ENCODE measurements at regions not wholly inside any gene's neighbourhood (a gene's known extent, or its start where the extent isn't known, plus 50 kb on each side); places are given as distances from the start of the nearest gene placed in this dataset.

- Histone ChIP-seq H3K4me3 (ENCODE audit: extremely low read depth, insufficient read depth, low read length, poor library complexity, severe bottlenecking) (no peak overlapping the region), H3K9me3 (ENCODE audit: control insufficient read depth, low read length) (no peaks in the 10 kb centered on the region), H3K27ac (ENCODE audit: low read depth, low read length, severe bottlenecking) (no peak overlapping the region), H3K4me1 (ENCODE audit: control insufficient read depth, insufficient read depth, low read length, poor library complexity, severe bottlenecking) (no peaks in the 10 kb centered on the region), H3K36me3 (ENCODE audit: control insufficient read depth, insufficient read depth, low read length) (no peaks in the 10 kb centered on the region)
- WGBS, 2 experiments (ENCODE audit: insufficient coverage in 2 of 2) = no CpG with 5 or more reads among the region's 1 CpG
These were observed 617.0 kb upstream of the CDH2 start for GRCh38 chr18:28793901-28794300.

GRCh38 chr18:28792404-28793086 is 615.6 kb upstream of the CDH2 start:
- H3K4me3 ChIP-seq (ENCODE audit: extremely low read depth, insufficient read depth, low read length, poor library complexity, severe bottlenecking) = no peak overlapping the region
- H3K9me3 ChIP-seq (ENCODE audit: control insufficient read depth, low read length) = no peaks in the 10 kb centered on the region
- H3K27ac ChIP-seq (ENCODE audit: low read depth, low read length, severe bottlenecking) = no peak overlapping the region
- H3K4me1 ChIP-seq (ENCODE audit: control insufficient read depth, insufficient read depth, low read length, poor library complexity, severe bottlenecking) = no peaks in the 10 kb centered on the region
- H3K36me3 ChIP-seq (ENCODE audit: control insufficient read depth, insufficient read depth, low read length) = no peaks in the 10 kb centered on the region
- 90% methylated on average over 2 of the region's 4 CpGs; no CpG with 5 or more reads in 1 of the 2 experiments for WGBS, 2 experiments (ENCODE audit: insufficient coverage in 2 of 2)

GRCh38 chr18:28791101-28791500 is 614.2 kb upstream of the CDH2 start:
- Histone ChIP-seq H3K36me3 (ENCODE audit: control insufficient read depth, insufficient read depth, low read length) (no peaks in the 10 kb centered on the region), H3K27ac (ENCODE audit: low read depth, low read length, severe bottlenecking) (no peak overlapping the region), H3K4me3 (ENCODE audit: extremely low read depth, insufficient read depth, low read length, poor library complexity, severe bottlenecking) (no peak overlapping the region), H3K4me1 (ENCODE audit: control insufficient read depth, insufficient read depth, low read length, poor library complexity, severe bottlenecking) (no peaks in the 10 kb centered on the region), H3K9me3 (ENCODE audit: control insufficient read depth, low read length) (no peaks in the 10 kb centered on the region)
- WGBS, 2 experiments (ENCODE audit: insufficient coverage in 2 of 2) = 70 to 100% methylated on average over 1 to 2 of the region's 2 CpGs

- H3K27ac ChIP-seq (ENCODE audit: low read depth, low read length, severe bottlenecking) = no peak overlapping the region
- no peaks in the 10 kb centered on the region for H3K4me1 ChIP-seq (ENCODE audit: control insufficient read depth, insufficient read depth, low read length, poor library complexity, severe bottlenecking)
- H3K36me3 ChIP-seq (ENCODE audit: control insufficient read depth, insufficient read depth, low read length) = no peaks in the 10 kb centered on the region
- H3K4me3 ChIP-seq (ENCODE audit: extremely low read depth, insufficient read depth, low read length, poor library complexity, severe bottlenecking) = no peak overlapping the region
- no peaks in the 10 kb centered on the region for H3K9me3 ChIP-seq (ENCODE audit: control insufficient read depth, low read length)
- 79 to 84% methylated on average over 2 to 3 of the region's 5 CpGs for WGBS, 2 experiments (ENCODE audit: insufficient coverage in 2 of 2)
These were observed 612.6 kb upstream of the CDH2 start for GRCh38 chr18:28789502-28789901.

- Histone ChIP-seq H3K9me3 (ENCODE audit: control insufficient read depth, low read length) (no peaks in the 10 kb centered on the region), H3K36me3 (ENCODE audit: control insufficient read depth, insufficient read depth, low read length) (no peaks in the 10 kb centered on the region), H3K27ac (ENCODE audit: low read depth, low read length, severe bottlenecking) (no peak overlapping the region), H3K4me1 (ENCODE audit: control insufficient read depth, insufficient read depth, low read length, poor library complexity, severe bottlenecking) (no peaks in the 10 kb centered on the region), H3K4me3 (ENCODE audit: extremely low read depth, insufficient read depth, low read length, poor library complexity, severe bottlenecking) (no peak overlapping the region)
- 100% methylated on average over 1 of the region's 3 CpGs; no CpG with 5 or more reads in 1 of the 2 experiments for WGBS, 2 experiments (ENCODE audit: insufficient coverage in 2 of 2)
These were observed 610.0 kb upstream of the CDH2 start for GRCh38 chr18:28786926-28787325.

- Histone ChIP-seq H3K36me3 (ENCODE audit: control insufficient read depth, insufficient read depth, low read length) (no peaks in the 10 kb centered on the region), H3K27ac (ENCODE audit: low read depth, low read length, severe bottlenecking) (peak overlapping the region; percentile 43), H3K9me3 (ENCODE audit: control insufficient read depth, low read length) (no peaks in the 10 kb centered on the region), H3K4me1 (ENCODE audit: control insufficient read depth, insufficient read depth, low read length, poor library complexity, severe bottlenecking) (no peaks in the 10 kb centered on the region), H3K4me3 (ENCODE audit: extremely low read depth, insufficient read depth, low read length, poor library complexity, severe bottlenecking) (no peak overlapping the region)
- WGBS, 2 experiments (ENCODE audit: insufficient coverage in 2 of 2) = 94% methylated on average over 2 of the region's 4 CpGs; no CpG with 5 or more reads in 1 of the 2 experiments
These were observed 604.9 kb upstream of the CDH2 start for GRCh38 chr18:28781616-28782362.

GRCh38 chr18:28778706-28779105 is 601.8 kb upstream of the CDH2 start:
- Histone ChIP-seq H3K27ac (ENCODE audit: low read depth, low read length, severe bottlenecking) (no peak overlapping the region), H3K36me3 (ENCODE audit: control insufficient read depth, insufficient read depth, low read length) (no peaks in the 10 kb centered on the region), H3K4me1 (ENCODE audit: control insufficient read depth, insufficient read depth, low read length, poor library complexity, severe bottlenecking) (no peaks in the 10 kb centered on the region), H3K9me3 (ENCODE audit: control insufficient read depth, low read length) (no peaks in the 10 kb centered on the region), H3K4me3 (ENCODE audit: extremely low read depth, insufficient read depth, low read length, poor library complexity, severe bottlenecking) (no peak overlapping the region)
- WGBS, 2 experiments (ENCODE audit: insufficient coverage in 2 of 2) = 96 to 99% methylated on average over 10 to 11 of the region's 14 CpGs

- Histone ChIP-seq H3K4me3 (ENCODE audit: extremely low read depth, insufficient read depth, low read length, poor library complexity, severe bottlenecking) (no peak overlapping the region), H3K9me3 (ENCODE audit: control insufficient read depth, low read length) (no peaks in the 10 kb centered on the region), H3K36me3 (ENCODE audit: control insufficient read depth, insufficient read depth, low read length) (no peaks in the 10 kb centered on the region), H3K4me1 (ENCODE audit: control insufficient read depth, insufficient read depth, low read length, poor library complexity, severe bottlenecking) (no peaks in the 10 kb centered on the region), H3K27ac (ENCODE audit: low read depth, low read length, severe bottlenecking) (no peak overlapping the region)
- no CpG with 5 or more reads among the region's 1 CpG for WGBS, 2 experiments (ENCODE audit: insufficient coverage in 2 of 2)
These were observed 600.8 kb upstream of the CDH2 start for GRCh38 chr18:28777756-28778155.

- WGBS, 2 experiments (ENCODE audit: insufficient coverage in 2 of 2) = 67% methylated on average over 1 of the region's 3 CpGs; no CpG with 5 or more reads in 1 of the 2 experiments
- Histone ChIP-seq H3K4me3 (ENCODE audit: extremely low read depth, insufficient read depth, low read length, poor library complexity, severe bottlenecking) (no peak overlapping the region), H3K27ac (ENCODE audit: low read depth, low read length, severe bottlenecking) (no peak overlapping the region), H3K9me3 (ENCODE audit: control insufficient read depth, low read length) (no peaks in the 10 kb centered on the region), H3K36me3 (ENCODE audit: control insufficient read depth, insufficient read depth, low read length) (no peaks in the 10 kb centered on the region), H3K4me1 (ENCODE audit: control insufficient read depth, insufficient read depth, low read length, poor library complexity, severe bottlenecking) (no peaks in the 10 kb centered on the region)
These were observed 594.9 kb upstream of the CDH2 start for GRCh38 chr18:28771849-28772248.

GRCh38 chr18:28768791-28769768 is 592.1 kb upstream of the CDH2 start:
- Histone ChIP-seq H3K4me1 (ENCODE audit: control insufficient read depth, insufficient read depth, low read length, poor library complexity, severe bottlenecking) (no peaks in the 10 kb centered on the region), H3K36me3 (ENCODE audit: control insufficient read depth, insufficient read depth, low read length) (no peaks in the 10 kb centered on the region), H3K27ac (ENCODE audit: low read depth, low read length, severe bottlenecking) (no peak overlapping the region), H3K4me3 (ENCODE audit: extremely low read depth, insufficient read depth, low read length, poor library complexity, severe bottlenecking) (no peak overlapping the region), H3K9me3 (ENCODE audit: control insufficient read depth, low read length) (no peaks in the 10 kb centered on the region)
- WGBS, 2 experiments (ENCODE audit: insufficient coverage in 2 of 2) = 79 to 89% methylated on average over 6 of the region's 8 CpGs
